SK-N-SH (cell line): ENCODE measurements at regions not wholly inside any gene's neighbourhood (a gene's known extent, or its start where the extent isn't known, plus 50 kb on each side); places are given as distances from the start of the nearest gene placed in this dataset.

Experiments
- CTCF ChIA-PET: fragments of 300-600, 350-600 bp; formaldehyde crosslinking; extraction: SDS; loops from one replicate; lab custom pipeline; 2021; lab: Yijun Ruan, JAX
- POLR2A ChIA-PET: fragments of 350-600 bp; sonication (Branson Sonifier 250); formaldehyde crosslinking; extraction: SDS; loops from one replicate; lab custom pipeline; 2020; ENCODE audit warnings: antibody characterized with exemption, inconsistent platforms; lab: Yijun Ruan, JAX
- DNase-seq: peaks from one replicate; pipeline ENCODE4 v3.0.0; 2012
- H2AFZ ChIP-seq: fragments of 200-600 bp; sonication (generic); 2 replicates; pipeline ENCODE4 v1.8.1; 2016; ENCODE audit warnings: antibody characterized with exemption, mild to moderate bottlenecking, low read depth
- H3F3A ChIP-seq: fragments of 200-600 bp; sonication (generic); replicated peaks from 2 replicates; pipeline ENCODE3; 2016; ENCODE audit warnings: antibody characterized with exemption, mild to moderate bottlenecking; ENCODE audit not compliant: insufficient read depth
- H3K27ac ChIP-seq, 2 experiments: fragments of 200-500 bp in 1 of 2; fragments of 200-600 bp in 1 of 2; sonication (Bioruptor generic) in 1 of 2; sonication (generic), shearing (Covaris generic) in 1 of 2; 2 replicates each; pipeline versions ENCODE4 v1.5.1 to v1.6.1; 2014 to 2016; ENCODE audit warnings: low read depth in 2 of 2, inconsistent platforms in 1 of 2, low read length in 1 of 2, mild to moderate bottlenecking in 1 of 2, mixed read lengths in 1 of 2
- H3K27me3 ChIP-seq: fragments of 200-600 bp; sonication (generic), shearing (Covaris generic); 2 replicates; pipeline ENCODE4 v1.6.1; 2016; ENCODE audit warnings: mixed run types; ENCODE audit not compliant: insufficient read depth
- H3K36me3 ChIP-seq, 2 experiments: fragments of 200-500 bp in 1 of 2; fragments of 200-600 bp in 1 of 2; sonication (Bioruptor generic) in 1 of 2; sonication (generic) in 1 of 2; replicated peaks in 1 of 2; 2 replicates each; pipeline versions ENCODE3 to v1.5.1; 2014 to 2016; ENCODE audit warnings: low read length in 1 of 2, mild to moderate bottlenecking in 1 of 2; ENCODE audit not compliant: insufficient read depth in 2 of 2, control insufficient read depth in 1 of 2
- H3K4me1 ChIP-seq, 2 experiments: fragments of 200-500 bp in 1 of 2; fragments of 200-600 bp in 1 of 2; sonication (Bioruptor generic) in 1 of 2; sonication (generic), shearing (Covaris generic) in 1 of 2; 2 replicates each; pipeline versions ENCODE4 v1.5.1 to v1.6.1; 2014 to 2016; ENCODE audit warnings: low read depth in 1 of 2, low read length in 1 of 2, mixed run types in 1 of 2; ENCODE audit not compliant: insufficient read depth in 2 of 2, control insufficient read depth in 1 of 2
- H3K4me2 ChIP-seq: fragments of 200-600 bp; sonication (generic), shearing (Covaris generic); 2 replicates; pipeline ENCODE4 v1.6.1; 2017; ENCODE audit warnings: mixed run types
- H3K4me3 ChIP-seq, 2 experiments: fragments of 200-500 bp in 1 of 2; fragments of 200-600 bp in 1 of 2; sonication (Bioruptor generic) in 1 of 2; sonication (generic), shearing (Covaris generic) in 1 of 2; 2 replicates each; pipeline versions ENCODE4 v1.5.1 to v1.8.1; 2014 to 2016; ENCODE audit warnings: low read depth in 2 of 2, inconsistent platforms in 1 of 2, low read length in 1 of 2, mild to moderate bottlenecking in 1 of 2, mixed read lengths in 1 of 2, moderate library complexity in 1 of 2
- H3K79me2 ChIP-seq: fragments of 200-600 bp; sonication (generic); 2 replicates; pipeline ENCODE4 v1.8.1; 2017; ENCODE audit warnings: mild to moderate bottlenecking; ENCODE audit not compliant: insufficient read depth
- H3K9ac ChIP-seq: fragments of 200-600 bp; sonication (generic); 2 replicates; pipeline ENCODE4 v1.6.1; 2017; ENCODE audit warnings: mixed run types
- H3K9me2 ChIP-seq: fragments of 200-600 bp; sonication (generic); 2 replicates; pipeline ENCODE4 v1.6.1; 2017; ENCODE audit warnings: mixed run types
- H3K9me3 ChIP-seq: fragments of 200-600 bp; sonication (generic); 2 replicates; pipeline ENCODE4 v1.6.1; 2017; ENCODE audit warnings: mixed run types, mild to moderate bottlenecking, moderate library complexity
- H4K20me1 ChIP-seq: fragments of 200-600 bp; sonication (generic); 2 replicates; pipeline ENCODE4 v1.6.1; 2017; ENCODE audit warnings: mild to moderate bottlenecking, mixed run types; ENCODE audit not compliant: insufficient read depth
- CTCF ChIP-seq: fragments of 200-600 bp; sonication (generic); IDR thresholded peaks from 2 replicates; pipeline ENCODE4 v1.6.1; 2017; ENCODE audit warnings: antibody characterized with exemption, mild to moderate bottlenecking, moderate library complexity
- ELF1 ChIP-seq: IDR thresholded peaks from 2 replicates; pipeline ENCODE4 v1.4.0; 2012
- EP300 ChIP-seq, 2 experiments: IDR thresholded peaks; 2 replicates each; pipeline versions ENCODE4 v1.4.0 to v1.6.1; 2012; ENCODE audit warnings: borderline replicate concordance in 1 of 2, low read depth in 1 of 2, low read length in 1 of 2
- EZH2phosphoT487 ChIP-seq: fragments of 200-600 bp; sonication (generic); IDR thresholded peaks from 2 replicates; pipeline ENCODE4 v1.6.1; 2017; ENCODE audit warnings: low read depth, mixed run types, mild to moderate bottlenecking, antibody characterized with exemption, moderate library complexity, borderline replicate concordance
- FOXM1 ChIP-seq: IDR thresholded peaks from 2 replicates; pipeline ENCODE4 v1.4.0; 2012; ENCODE audit warnings: low read depth, mild to moderate bottlenecking
- GABPA ChIP-seq: IDR thresholded peaks from 2 replicates; pipeline ENCODE4 v1.4.0; 2012; ENCODE audit warnings: low read depth, mild to moderate bottlenecking
- IRF3 ChIP-seq: fragments of 150-350 bp; IDR thresholded peaks from 2 replicates; pipeline ENCODE4 v1.6.1; 2016; ENCODE audit warnings: mild to moderate bottlenecking, low read depth, low read length
- JUND ChIP-seq: IDR thresholded peaks from 2 replicates; pipeline ENCODE4 v1.4.0; 2012
- MAX ChIP-seq: IDR thresholded peaks from 2 replicates; pipeline ENCODE4 v1.4.0; 2012; ENCODE audit warnings: low read depth
- NFIC ChIP-seq: IDR thresholded peaks from 2 replicates; pipeline ENCODE4 v1.4.0; 2012; ENCODE audit warnings: borderline replicate concordance
- NRF1 ChIP-seq: IDR thresholded peaks from 2 replicates; pipeline ENCODE4 v1.6.1; 2012; ENCODE audit warnings: low read depth, mild to moderate bottlenecking, low read length
- PBX3 ChIP-seq: IDR thresholded peaks from 2 replicates; pipeline ENCODE4; 2012
- POLR2AphosphoS5 ChIP-seq: IDR thresholded peaks from 2 replicates; pipeline ENCODE4 v1.6.1; 2012; ENCODE audit warnings: low read depth, low read length
- RAD21 ChIP-seq: IDR thresholded peaks from 2 replicates; pipeline ENCODE4 v1.6.1; 2012; ENCODE audit warnings: mild to moderate bottlenecking, low read length
- RFX5 ChIP-seq: IDR thresholded peaks from 2 replicates; pipeline ENCODE4 v1.6.1; 2012; ENCODE audit warnings: mild to moderate bottlenecking, improper control_type of control experiment, low read length
- SMC3 ChIP-seq: IDR thresholded peaks from 2 replicates; pipeline ENCODE4 v1.6.1; 2012; ENCODE audit warnings: low read depth, low read length, improper control_type of control experiment
- TAF1 ChIP-seq: IDR thresholded peaks from 2 replicates; pipeline ENCODE4 v1.6.1; 2012; ENCODE audit warnings: low read depth, mild to moderate bottlenecking, low read length, moderate library complexity, borderline replicate concordance
- TCF12 ChIP-seq: IDR thresholded peaks from 2 replicates; pipeline ENCODE4 v1.4.0; 2012
- USF1 ChIP-seq: IDR thresholded peaks from 2 replicates; pipeline ENCODE4 v1.4.0; 2012; ENCODE audit warnings: low read depth, borderline replicate concordance
- USF2 ChIP-seq: fragments of 150-350 bp; IDR thresholded peaks from 2 replicates; pipeline ENCODE4 v1.6.1; 2017; ENCODE audit warnings: antibody characterized with exemption, low read length, low read depth, borderline replicate concordance
- YY1 ChIP-seq: IDR thresholded peaks from 2 replicates; pipeline ENCODE4 v1.4.0; 2012; ENCODE audit warnings: low read depth, mild to moderate bottlenecking
- WGBS: methylation state at CpG from one replicate; pipeline ENCODE4 v1.1.6; 2017; ENCODE audit warnings: low lambda C conversion rate; 5-methylcytosine and 5-hydroxymethylcytosine counted together

- H3K9ac ChIP-seq: no peak overlapping the region
- TF ChIP-seq POLR2AphosphoS5: no peak
- no peak for TF ChIP-seq RFX5
- no peaks in the 10 kb centered on the region for H3K27me3 ChIP-seq
- H3K9me3 ChIP-seq: no peaks in the 10 kb centered on the region; the same call in 1 of the 2 replicates
- H3K4me2 ChIP-seq: no peak overlapping the region
- H2AFZ ChIP-seq: no peak overlapping the region
- H3K9me2 ChIP-seq: no peaks in the 10 kb centered on the region
- POLR2A ChIA-PET: no interaction called here
- CTCF ChIA-PET: no interaction called here
- no peak overlapping the region for H3K27ac ChIP-seq
- H3K79me2 ChIP-seq: no peaks in the 10 kb centered on the region
- H3F3A ChIP-seq: no peaks in the 10 kb centered on the region
- no peaks in the 10 kb centered on the region for H4K20me1 ChIP-seq
- H3K4me3 ChIP-seq: no peak overlapping the region
- no peak for DNase-seq
- no peaks in the 10 kb centered on the region for H3K36me3 ChIP-seq
- H3K4me1 ChIP-seq: no peaks in the 10 kb centered on the region
Observed at GRCh38 chr2:173598525-173598924, 243.9 kb downstream of the CDCA7 start.

- no peaks in the 10 kb centered on the region for H3K4me1 ChIP-seq
- no peaks in the 10 kb centered on the region for H3K27me3 ChIP-seq
- no peak for DNase-seq
- H3K9me2 ChIP-seq: no peaks in the 10 kb centered on the region
- POLR2A ChIA-PET: no interaction called here
- H3K4me3 ChIP-seq: no peak overlapping the region
- CTCF ChIA-PET: no interaction called here
- WGBS: 57% methylated on average over 5 of the region's 5 CpGs
- no peak overlapping the region for H2AFZ ChIP-seq
- H3K27ac ChIP-seq: no peak overlapping the region
- H3F3A ChIP-seq: no peaks in the 10 kb centered on the region
- no peak overlapping the region for H3K4me2 ChIP-seq
- H4K20me1 ChIP-seq: no peaks in the 10 kb centered on the region
- no peaks in the 10 kb centered on the region for H3K36me3 ChIP-seq
- no peaks in the 10 kb centered on the region; the same call in 1 of the 2 replicates for H3K9me3 ChIP-seq
- TF ChIP-seq SMC3: no peak
- no peak for TF ChIP-seq USF1
- no peak for TF ChIP-seq YY1
- no peak for TF ChIP-seq MAX
- no peak for TF ChIP-seq CTCF
- no peak for TF ChIP-seq RFX5
- no peak for TF ChIP-seq FOXM1
- TF ChIP-seq TAF1: no peak
- peak; percentile 36; the same call in 1 of the 2 replicates for TF ChIP-seq PBX3
- TF ChIP-seq GABPA: no peak
- no peak for TF ChIP-seq IRF3
- TF ChIP-seq RAD21: no peak
- TF ChIP-seq USF2: no peak
- peak in 1 of 2 experiments; percentile 33; a peak in 1 of 4 replicates for TF ChIP-seq EP300 (IDR thresholded peaks at IDR 0.05; ENCODE audit: borderline replicate concordance in 1 of 2, low read depth in 1 of 2, low read length in 1 of 2)
- TF ChIP-seq ELF1: no peak
- TF ChIP-seq TCF12: 0 out of 2 replicates have a peak, but pooled peaks have one; percentile 15
- no peak for TF ChIP-seq EZH2phosphoT487
- TF ChIP-seq NRF1: no peak
- no peak for TF ChIP-seq POLR2AphosphoS5
- TF ChIP-seq NFIC: peak; percentile 37
- TF ChIP-seq JUND: no peak
- no peaks in the 10 kb centered on the region for H3K79me2 ChIP-seq
- no peak overlapping the region for H3K9ac ChIP-seq
Observed at GRCh38 chr2:173599821-173600359, 245.2 kb downstream of the CDCA7 start.
